GM23338 (cell line): ENCODE measurements at regions not wholly inside any gene's neighbourhood (a gene's known extent, or its start where the extent isn't known, plus 50 kb on each side); places are given as distances from the start of the nearest gene placed in this dataset.

Experiments used
- ATAC-seq: fragments of 200-7000 bp; cut with Tn5 transposase; 3 replicates; pipeline ENCODE4 v1.9.1; 2020
- DNase-seq: peaks from one replicate; pipeline ENCODE4 v3.0.0-alpha.2; 2015; ENCODE audit warnings: low spot score
- H2AFZ ChIP-seq: fragments of 200-600 bp; sonication (generic); 2 replicates; pipeline ENCODE4 v1.8.0; 2016; ENCODE audit warnings: antibody characterized with exemption, mild to moderate bottlenecking, moderate library complexity
- H3F3A ChIP-seq: fragments of 200-600 bp; sonication (generic); replicated peaks from 2 replicates; pipeline ENCODE4 v1.8.0; 2017; ENCODE audit warnings: antibody characterized with exemption, mixed run types, low read depth
- H3K27ac ChIP-seq: fragments of 200-600 bp; sonication (generic); 2 replicates; pipeline ENCODE4 v1.6.1; 2016; ENCODE audit warnings: low read depth
- H3K27me3 ChIP-seq: fragments of 200-600 bp; sonication (generic); 2 replicates; pipeline ENCODE4 v1.8.0; 2016; ENCODE audit warnings: mild to moderate bottlenecking, mixed run types, moderate library complexity; ENCODE audit not compliant: insufficient read depth
- H3K36me3 ChIP-seq: fragments of 200-600 bp; sonication (generic); 2 replicates; pipeline ENCODE4 v1.8.0; 2016; ENCODE audit warnings: mild to moderate bottlenecking; ENCODE audit not compliant: insufficient read depth
- H3K4me1 ChIP-seq: fragments of 200-600 bp; sonication (generic); 2 replicates; pipeline ENCODE4 v1.8.0; 2016; ENCODE audit warnings: mild to moderate bottlenecking, moderate library complexity; ENCODE audit not compliant: insufficient read depth
- H3K4me2 ChIP-seq: fragments of 200-600 bp; sonication (generic); 2 replicates; pipeline ENCODE4 v1.7.1; 2017; ENCODE audit warnings: mixed run types
- H3K4me3 ChIP-seq: fragments of 200-600 bp; sonication (generic); 2 replicates; pipeline ENCODE4 v1.6.1; 2016; ENCODE audit warnings: mixed run types
- H3K79me2 ChIP-seq: fragments of 200-600 bp; sonication (generic); replicated peaks from 2 replicates; pipeline ENCODE4 v1.8.0; 2017; ENCODE audit warnings: mild to moderate bottlenecking; ENCODE audit not compliant: insufficient read depth
- H3K9me2 ChIP-seq: fragments of 200-600 bp; sonication (generic); 2 replicates; pipeline ENCODE4 v1.8.0; 2017; ENCODE audit not compliant: insufficient read depth
- H4K20me1 ChIP-seq: fragments of 200-600 bp; sonication (generic); replicated peaks from 2 replicates; pipeline ENCODE4 v1.8.0; 2017; ENCODE audit warnings: mild to moderate bottlenecking; ENCODE audit not compliant: insufficient read depth
- H3K27ac Mint-ChIP-seq: 2 replicates; pipeline ENCODE4 v1.8.0; 2020; ENCODE audit warnings: inconsistent platforms, mild to moderate bottlenecking, moderate library complexity, mixed read lengths
- H3K27me3 Mint-ChIP-seq: 3 replicates; pipeline ENCODE4 v1.8.0; 2022; ENCODE audit warnings: low read depth, mild to moderate bottlenecking, moderate library complexity, mixed read lengths, inconsistent platforms; ENCODE audit not compliant: insufficient read depth, poor library complexity
- H3K36me3 Mint-ChIP-seq: 3 replicates; pipeline ENCODE4 v1.8.0; 2021; ENCODE audit warnings: low read depth, mild to moderate bottlenecking, inconsistent platforms, moderate library complexity, mixed read lengths
- H3K4me1 Mint-ChIP-seq: 3 replicates; pipeline ENCODE4 v1.8.0; 2020; ENCODE audit warnings: mild to moderate bottlenecking, inconsistent platforms, mixed read lengths
- H3K4me3 Mint-ChIP-seq: 3 replicates; pipeline ENCODE4 v1.8.0; 2021; ENCODE audit warnings: moderate library complexity, mild to moderate bottlenecking, inconsistent platforms, mixed read lengths
- H3K9me3 Mint-ChIP-seq: 3 replicates; pipeline ENCODE4 v1.8.0; 2020; ENCODE audit warnings: moderate library complexity, mild to moderate bottlenecking, inconsistent platforms, mixed read lengths
- JUNB ChIP-seq: IDR thresholded peaks from one replicate; pipeline ENCODE4 v1.6.1; 2016; ENCODE audit warnings: antibody characterized with exemption; ENCODE audit not compliant: unreplicated experiment
- NANOG ChIP-seq: IDR thresholded peaks from 2 replicates; pipeline ENCODE4 v1.6.1; 2016; ENCODE audit warnings: antibody characterized with exemption, borderline replicate concordance
- POLR2AphosphoS5 ChIP-seq: IDR thresholded peaks from 2 replicates; pipeline ENCODE4 v1.6.1; 2016; ENCODE audit warnings: antibody characterized with exemption, low read depth
- ZNF114 ChIP-seq: fragments of 250-450 bp; sonication (Bioruptor Pico); IDR thresholded peaks from 2 replicates; pipeline ENCODE4 v1.5.0; 2020; ENCODE audit warnings: mild to moderate bottlenecking, moderate library complexity
- TF ChIP-seq, protein P1 (sequence below): fragments of 250-450 bp; sonication (Bioruptor Pico); IDR thresholded peaks from 2 replicates; pipeline ENCODE4 v1.5.0; 2020; ENCODE audit warnings: mild to moderate bottlenecking, moderate library complexity
- TF ChIP-seq, protein P2 (sequence below), 2 experiments: fragments of 200-600 bp in 1 of 2; sonication (generic) in 1 of 2; conservative IDR thresholded peaks; 2 replicates each; pipeline versions ENCODE4 v1.5.1 to v1.6.1; 2016 to 2017; ENCODE audit warnings: antibody characterized with exemption in 2 of 2, low read depth in 2 of 2, mild to moderate bottlenecking in 2 of 2, moderate library complexity in 1 of 2
- TF ChIP-seq, protein P3 (sequence below): IDR thresholded peaks from 2 replicates; pipeline ENCODE4 v1.6.1; 2016; ENCODE audit warnings: antibody characterized with exemption

DNA sequence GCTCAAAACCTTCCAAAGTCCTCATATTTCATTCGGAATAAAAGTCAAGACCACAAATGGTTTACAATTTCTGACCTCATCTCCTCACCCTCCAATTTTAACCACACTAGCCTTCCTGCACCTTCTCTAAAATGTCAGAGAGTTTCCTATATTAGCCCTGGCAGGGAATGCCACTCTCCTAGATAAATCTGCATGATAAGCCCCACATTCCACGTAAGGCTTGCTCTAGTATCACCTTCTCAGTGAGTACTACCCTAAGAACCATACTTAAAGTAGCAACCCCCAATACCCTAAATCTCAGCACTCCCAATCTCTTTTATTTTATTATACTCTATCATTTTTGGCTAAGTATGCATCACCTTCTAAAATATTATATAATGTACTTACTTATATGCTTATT, 100.5 kb upstream of the SLITRK5 start (continued):
- TF ChIP-seq, protein P1, sequence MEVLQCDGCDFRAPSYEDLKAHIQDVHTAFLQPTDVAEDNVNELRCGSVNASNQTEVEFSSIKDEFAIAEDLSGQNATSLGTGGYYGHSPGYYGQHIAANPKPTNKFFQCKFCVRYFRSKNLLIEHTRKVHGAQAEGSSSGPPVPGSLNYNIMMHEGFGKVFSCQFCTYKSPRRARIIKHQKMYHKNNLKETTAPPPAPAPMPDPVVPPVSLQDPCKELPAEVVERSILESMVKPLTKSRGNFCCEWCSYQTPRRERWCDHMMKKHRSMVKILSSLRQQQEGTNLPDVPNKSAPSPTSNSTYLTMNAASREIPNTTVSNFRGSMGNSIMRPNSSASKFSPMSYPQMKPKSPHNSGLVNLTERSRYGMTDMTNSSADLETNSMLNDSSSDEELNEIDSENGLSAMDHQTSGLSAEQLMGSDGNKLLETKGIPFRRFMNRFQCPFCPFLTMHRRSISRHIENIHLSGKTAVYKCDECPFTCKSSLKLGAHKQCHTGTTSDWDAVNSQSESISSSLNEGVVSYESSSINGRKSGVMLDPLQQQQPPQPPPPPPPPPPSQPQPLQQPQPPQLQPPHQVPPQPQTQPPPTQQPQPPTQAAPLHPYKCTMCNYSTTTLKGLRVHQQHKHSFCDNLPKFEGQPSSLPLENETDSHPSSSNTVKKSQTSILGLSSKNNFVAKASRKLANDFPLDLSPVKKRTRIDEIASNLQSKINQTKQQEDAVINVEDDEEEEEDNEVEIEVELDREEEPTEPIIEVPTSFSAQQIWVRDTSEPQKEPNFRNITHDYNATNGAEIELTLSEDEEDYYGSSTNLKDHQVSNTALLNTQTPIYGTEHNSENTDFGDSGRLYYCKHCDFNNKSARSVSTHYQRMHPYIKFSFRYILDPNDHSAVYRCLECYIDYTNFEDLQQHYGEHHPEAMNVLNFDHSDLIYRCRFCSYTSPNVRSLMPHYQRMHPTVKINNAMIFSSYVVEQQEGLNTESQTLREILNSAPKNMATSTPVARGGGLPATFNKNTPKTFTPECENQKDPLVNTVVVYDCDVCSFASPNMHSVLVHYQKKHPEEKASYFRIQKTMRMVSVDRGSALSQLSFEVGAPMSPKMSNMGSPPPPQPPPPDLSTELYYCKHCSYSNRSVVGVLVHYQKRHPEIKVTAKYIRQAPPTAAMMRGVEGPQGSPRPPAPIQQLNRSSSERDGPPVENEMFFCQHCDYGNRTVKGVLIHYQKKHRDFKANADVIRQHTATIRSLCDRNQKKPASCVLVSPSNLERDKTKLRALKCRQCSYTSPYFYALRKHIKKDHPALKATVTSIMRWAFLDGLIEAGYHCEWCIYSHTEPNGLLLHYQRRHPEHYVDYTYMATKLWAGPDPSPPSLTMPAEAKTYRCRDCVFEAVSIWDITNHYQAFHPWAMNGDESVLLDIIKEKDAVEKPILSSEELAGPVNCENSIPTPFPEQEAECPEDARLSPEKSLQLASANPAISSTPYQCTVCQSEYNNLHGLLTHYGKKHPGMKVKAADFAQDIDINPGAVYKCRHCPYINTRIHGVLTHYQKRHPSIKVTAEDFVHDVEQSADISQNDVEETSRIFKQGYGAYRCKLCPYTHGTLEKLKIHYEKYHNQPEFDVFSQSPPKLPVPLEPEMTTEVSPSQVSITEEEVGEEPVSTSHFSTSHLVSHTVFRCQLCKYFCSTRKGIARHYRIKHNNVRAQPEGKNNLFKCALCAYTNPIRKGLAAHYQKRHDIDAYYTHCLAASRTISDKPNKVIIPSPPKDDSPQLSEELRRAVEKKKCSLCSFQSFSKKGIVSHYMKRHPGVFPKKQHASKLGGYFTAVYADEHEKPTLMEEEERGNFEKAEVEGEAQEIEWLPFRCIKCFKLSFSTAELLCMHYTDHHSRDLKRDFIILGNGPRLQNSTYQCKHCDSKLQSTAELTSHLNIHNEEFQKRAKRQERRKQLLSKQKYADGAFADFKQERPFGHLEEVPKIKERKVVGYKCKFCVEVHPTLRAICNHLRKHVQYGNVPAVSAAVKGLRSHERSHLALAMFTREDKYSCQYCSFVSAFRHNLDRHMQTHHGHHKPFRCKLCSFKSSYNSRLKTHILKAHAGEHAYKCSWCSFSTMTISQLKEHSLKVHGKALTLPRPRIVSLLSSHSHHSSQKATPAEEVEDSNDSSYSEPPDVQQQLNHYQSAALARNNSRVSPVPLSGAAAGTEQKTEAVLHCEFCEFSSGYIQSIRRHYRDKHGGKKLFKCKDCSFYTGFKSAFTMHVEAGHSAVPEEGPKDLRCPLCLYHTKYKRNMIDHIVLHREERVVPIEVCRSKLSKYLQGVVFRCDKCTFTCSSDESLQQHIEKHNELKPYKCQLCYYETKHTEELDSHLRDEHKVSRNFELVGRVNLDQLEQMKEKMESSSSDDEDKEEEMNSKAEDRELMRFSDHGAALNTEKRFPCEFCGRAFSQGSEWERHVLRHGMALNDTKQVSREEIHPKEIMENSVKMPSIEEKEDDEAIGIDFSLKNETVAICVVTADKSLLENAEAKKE (CRISPR knock-in tag), result no peak

DNA sequence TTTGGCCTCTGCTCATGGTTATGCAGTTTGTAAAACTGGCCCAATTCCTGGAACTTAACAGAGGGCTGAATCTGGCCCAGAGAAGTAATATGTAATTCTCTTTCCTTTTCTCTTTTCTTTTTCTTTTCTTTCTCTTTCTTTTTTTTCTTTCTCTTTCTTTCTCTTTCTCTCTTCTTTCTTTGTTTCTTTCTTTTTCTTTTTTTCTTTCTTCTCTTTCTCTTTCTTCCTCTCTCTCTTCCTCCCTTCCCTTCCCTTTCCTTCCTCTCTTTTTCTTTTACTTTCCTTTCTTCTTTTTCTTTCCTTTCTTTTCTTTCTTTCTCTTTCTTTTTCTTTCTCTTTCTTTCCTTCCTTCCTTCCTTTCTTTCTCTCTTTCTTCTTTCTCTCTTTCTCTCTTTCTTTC, 88.8 kb upstream of the SLITRK5 start:
- Histone ChIP-seq H4K20me1 (no peaks in the 10 kb centered on the region), H3K4me2 (no peak overlapping the region), H3K79me2 (no peaks in the 10 kb centered on the region), H3K36me3 (no peaks in the 10 kb centered on the region), H2AFZ (no peak overlapping the region; the same call in 1 of the 2 replicates), H3K27me3 (no peaks in the 10 kb centered on the region), H3K27ac (no peak overlapping the region), H3F3A (no peaks in the 10 kb centered on the region), H3K4me3 (no peak overlapping the region), H3K4me1 (no peaks in the 10 kb centered on the region), H3K9me2 (no peaks in the 10 kb centered on the region)
- Mint-ChIP-seq H3K9me3 (no peaks in the 10 kb centered on the region; the same call in 2 of the 3 replicates), H3K4me3 (no peak overlapping the region), H3K27me3 (no peaks in the 10 kb centered on the region), H3K4me1 (no peaks in the 10 kb centered on the region), H3K36me3 (no peaks in the 10 kb centered on the region), H3K27ac (no peak overlapping the region)
- no peak for DNase-seq
- no peak for ATAC-seq
- TF ChIP-seq, protein P2, sequence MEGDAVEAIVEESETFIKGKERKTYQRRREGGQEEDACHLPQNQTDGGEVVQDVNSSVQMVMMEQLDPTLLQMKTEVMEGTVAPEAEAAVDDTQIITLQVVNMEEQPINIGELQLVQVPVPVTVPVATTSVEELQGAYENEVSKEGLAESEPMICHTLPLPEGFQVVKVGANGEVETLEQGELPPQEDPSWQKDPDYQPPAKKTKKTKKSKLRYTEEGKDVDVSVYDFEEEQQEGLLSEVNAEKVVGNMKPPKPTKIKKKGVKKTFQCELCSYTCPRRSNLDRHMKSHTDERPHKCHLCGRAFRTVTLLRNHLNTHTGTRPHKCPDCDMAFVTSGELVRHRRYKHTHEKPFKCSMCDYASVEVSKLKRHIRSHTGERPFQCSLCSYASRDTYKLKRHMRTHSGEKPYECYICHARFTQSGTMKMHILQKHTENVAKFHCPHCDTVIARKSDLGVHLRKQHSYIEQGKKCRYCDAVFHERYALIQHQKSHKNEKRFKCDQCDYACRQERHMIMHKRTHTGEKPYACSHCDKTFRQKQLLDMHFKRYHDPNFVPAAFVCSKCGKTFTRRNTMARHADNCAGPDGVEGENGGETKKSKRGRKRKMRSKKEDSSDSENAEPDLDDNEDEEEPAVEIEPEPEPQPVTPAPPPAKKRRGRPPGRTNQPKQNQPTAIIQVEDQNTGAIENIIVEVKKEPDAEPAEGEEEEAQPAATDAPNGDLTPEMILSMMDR (conservative IDR thresholded peaks at IDR 0.05; ENCODE audit: low read depth in 2 of 2), result no peak
- TF ChIP-seq POLR2AphosphoS5, result no peak
- TF ChIP-seq, protein P1 (CRISPR knock-in tag), result no peak
- TF ChIP-seq NANOG, result no peak
- TF ChIP-seq, protein P3, sequence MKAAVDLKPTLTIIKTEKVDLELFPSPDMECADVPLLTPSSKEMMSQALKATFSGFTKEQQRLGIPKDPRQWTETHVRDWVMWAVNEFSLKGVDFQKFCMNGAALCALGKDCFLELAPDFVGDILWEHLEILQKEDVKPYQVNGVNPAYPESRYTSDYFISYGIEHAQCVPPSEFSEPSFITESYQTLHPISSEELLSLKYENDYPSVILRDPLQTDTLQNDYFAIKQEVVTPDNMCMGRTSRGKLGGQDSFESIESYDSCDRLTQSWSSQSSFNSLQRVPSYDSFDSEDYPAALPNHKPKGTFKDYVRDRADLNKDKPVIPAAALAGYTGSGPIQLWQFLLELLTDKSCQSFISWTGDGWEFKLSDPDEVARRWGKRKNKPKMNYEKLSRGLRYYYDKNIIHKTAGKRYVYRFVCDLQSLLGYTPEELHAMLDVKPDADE, result no peak
- TF ChIP-seq JUNB, result no peak
- no peak for TF ChIP-seq ZNF114
